GM03348 (cell line): ENCODE measurements at regions not wholly inside any gene's neighbourhood (a gene's known extent, or its start where the extent isn't known, plus 50 kb on each side); places are given as distances from the start of the nearest gene placed in this dataset.
"Not testable (repeated sequence)": the region's sequence is repeated elsewhere in the genome, so short reads cannot be mapped to it uniquely, and the experiment has no call there.

ENCODE experiments used
- DNase-seq: peaks from one replicate; pipeline ENCODE4 v3.0.0; 2012; ENCODE audit warnings: low spot score

DNA sequence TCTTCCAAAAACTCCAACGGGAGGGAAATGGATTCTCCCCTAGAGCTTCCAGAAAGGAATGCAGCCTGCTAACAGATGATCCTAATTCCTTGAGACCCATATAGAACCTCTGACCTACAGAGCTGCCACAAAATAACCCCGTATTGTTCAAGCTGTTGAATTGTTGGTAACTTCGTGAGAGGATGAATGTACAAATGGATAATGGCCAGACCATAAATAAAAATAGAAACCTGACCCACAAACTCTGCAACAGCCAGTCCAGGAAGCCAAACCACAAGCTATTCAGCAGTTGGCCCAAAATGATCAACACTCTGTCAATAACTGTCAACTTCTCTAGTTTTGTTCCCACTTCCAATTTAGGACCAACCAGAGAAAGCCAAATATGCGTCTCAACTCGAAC is 414.0 kb upstream of the ZNF717 start:
- no peak for DNase-seq

DNA sequence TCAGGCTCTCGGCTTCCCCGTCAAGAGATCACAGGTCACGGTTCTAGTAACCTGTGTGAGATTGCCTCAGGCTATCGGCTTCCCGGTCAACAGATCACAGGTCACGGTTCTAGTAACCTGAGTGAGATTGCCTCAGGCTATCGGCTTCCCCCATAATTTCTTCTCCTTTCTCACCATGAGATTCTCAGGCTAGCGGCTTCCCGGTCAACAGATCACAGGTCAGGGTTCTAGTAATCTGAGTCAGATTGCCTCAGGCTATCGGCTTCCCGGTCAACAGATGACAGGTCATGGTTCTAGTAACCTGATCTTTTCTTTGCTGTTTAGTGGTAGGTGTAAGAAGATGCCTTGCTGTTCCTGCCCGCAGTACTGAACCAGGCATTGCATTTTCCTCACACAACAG is 418.2 kb upstream of the ZNF717 start:
- no peak for DNase-seq

DNA sequence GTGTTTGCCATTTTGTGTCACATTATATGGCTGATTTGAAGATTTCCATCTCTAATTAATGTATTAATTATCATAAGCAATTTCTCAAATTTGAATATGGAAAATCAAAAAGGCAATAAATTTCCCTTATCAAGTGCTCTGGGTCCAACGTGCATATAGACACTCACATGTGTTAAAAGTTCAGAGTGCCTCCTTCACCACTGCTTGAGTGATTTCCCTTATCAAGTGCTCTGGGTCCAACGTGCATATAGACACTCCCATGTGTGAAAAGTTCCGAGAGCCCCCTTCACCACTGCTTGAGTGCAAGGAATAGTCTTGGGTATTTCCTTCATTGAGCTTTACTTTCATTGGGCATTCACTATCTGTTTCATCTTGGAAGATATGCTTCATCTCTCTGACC is 421.0 kb upstream of the ZNF717 start:
- no peak for DNase-seq

DNA sequence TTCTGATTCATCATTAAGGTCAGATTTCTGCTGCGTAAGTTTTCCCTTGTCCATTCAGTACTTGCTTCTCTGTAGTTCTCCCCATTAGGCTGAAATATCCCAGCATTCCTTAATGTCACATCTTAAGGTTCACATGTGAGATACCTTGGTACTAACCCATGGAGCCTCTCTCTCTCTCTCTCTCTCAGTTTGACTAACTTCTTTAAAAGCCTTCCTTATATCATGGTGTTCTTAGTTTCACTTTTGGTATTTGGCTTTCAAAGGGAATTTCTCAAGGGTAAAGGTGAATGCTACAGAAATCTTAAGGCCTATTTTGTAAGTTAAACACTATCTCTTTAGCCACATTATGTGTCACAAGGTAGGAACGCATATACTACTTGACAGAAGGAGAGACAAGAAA is 427.3 kb upstream of the ZNF717 start:
- DNase-seq = no peak

DNA sequence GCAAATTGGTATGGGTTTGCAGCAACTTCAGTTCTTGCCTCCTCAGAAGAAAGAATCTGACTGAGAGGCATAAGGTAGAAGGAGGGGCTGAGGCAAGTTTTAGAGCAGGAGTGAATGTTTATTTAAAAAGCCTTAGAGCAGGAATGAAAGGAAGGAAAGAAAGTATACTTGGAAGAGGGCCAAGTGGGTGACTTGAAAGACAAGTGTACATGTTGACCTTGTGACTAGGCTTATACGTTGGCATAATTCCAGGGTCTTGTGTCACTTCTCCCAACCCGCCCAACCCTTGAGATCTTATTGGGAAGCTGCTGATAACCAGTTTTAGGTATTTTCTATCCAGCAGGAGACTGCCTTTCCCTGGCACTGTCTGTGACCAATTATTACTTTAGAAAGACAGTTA is 436.9 kb upstream of the ZNF717 start:
- DNase-seq = no peak

DNA sequence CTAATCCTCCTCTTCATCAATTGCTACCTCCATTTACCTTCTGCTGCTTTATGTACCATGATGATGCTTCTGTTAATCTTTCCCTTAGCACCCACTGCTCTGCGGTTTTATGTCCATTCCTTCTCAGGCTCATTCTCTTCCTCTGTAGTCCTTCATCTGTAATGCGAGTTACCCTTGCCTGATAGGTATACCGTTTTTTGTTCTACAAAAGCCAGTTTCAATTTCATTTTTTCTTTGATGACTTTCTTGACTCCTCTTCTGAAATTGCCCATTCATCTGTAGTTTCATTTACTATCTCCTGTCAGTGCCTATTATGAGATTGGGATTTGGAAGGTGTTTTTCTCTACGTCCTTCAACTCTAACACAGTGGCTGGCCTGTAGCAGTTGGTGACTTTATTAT is 445.9 kb upstream of the ZNF717 start:
- DNase-seq = no peak

DNA sequence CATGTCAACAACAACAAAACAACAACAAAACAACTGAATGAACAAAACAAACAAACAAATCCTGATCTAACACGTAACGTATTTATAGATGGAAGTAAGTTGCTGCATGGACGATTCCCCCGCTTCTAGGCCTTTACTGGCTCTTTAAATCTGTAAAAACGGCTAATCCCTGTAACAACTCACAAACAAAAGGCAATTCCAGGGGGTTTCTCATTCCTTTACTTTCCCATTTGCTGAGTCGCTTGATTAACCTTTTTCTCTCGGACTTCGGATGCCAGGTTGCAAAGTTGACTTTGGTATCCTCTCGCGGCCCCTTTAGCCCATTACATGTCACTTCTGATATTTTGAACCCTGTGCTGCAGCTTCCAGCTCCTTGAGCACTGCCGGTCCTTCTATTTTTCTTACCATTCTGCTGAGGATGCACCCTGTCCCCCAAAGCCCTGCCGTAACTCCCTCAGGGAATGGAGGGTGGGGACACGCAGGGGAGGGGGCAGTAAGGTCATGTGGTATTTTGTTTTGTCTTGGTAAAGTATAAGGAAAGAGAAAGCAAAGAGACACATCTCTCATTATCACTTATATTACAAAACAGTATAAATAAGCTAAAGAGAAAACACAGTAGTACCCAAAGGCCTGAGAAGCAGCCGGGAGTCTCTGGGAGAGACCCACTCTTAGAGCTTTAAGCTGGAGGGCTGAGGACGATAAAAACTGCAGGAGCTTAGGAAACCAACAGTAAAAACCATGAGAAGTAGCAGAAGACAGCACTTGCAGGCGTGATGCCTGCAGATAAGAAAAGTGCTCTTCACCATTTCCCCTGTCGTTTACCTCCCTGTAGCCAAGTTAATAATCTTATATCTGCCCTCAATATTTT is 457.8 kb upstream of the ZNF717 start:
- DNase-seq = no peak

DNA sequence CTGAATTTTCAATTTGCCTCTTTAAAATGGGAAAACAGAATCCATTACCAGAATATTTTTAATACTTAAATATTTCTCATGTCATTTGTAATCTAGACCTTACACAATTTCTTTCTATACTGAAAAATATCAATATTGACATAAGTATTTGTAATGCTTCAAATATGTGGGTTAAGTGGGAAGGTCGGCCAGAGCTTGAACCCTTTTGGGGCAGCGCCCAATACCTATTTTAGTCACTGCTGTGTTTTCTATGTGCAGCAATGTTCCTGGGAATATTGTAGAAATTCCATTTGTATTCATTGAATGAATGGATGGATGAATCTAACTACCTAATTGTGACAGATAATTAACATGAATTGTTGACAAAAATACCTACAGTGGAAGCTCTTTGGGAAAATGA is 459.7 kb upstream of the ZNF717 start:
- no peak for DNase-seq

DNA sequence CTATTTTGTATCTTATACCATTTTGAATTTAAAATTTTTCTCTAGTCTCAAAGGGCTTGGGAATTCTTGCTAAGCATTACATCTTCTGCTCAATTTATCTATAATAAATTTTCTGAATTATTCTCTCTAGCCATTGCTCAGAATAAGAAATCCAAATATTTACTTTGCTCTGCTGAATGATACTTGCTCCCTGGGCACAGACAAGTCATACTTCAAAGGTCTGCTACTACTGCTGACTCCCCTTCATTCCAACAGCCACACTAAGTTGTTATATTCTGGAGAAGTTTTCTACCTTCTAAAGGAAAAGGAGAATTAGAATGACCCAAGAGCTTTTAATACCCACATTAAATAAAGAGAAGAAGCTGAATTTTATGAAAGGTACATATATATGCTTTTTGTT is 460.3 kb upstream of the ZNF717 start:
- no peak for DNase-seq

DNA sequence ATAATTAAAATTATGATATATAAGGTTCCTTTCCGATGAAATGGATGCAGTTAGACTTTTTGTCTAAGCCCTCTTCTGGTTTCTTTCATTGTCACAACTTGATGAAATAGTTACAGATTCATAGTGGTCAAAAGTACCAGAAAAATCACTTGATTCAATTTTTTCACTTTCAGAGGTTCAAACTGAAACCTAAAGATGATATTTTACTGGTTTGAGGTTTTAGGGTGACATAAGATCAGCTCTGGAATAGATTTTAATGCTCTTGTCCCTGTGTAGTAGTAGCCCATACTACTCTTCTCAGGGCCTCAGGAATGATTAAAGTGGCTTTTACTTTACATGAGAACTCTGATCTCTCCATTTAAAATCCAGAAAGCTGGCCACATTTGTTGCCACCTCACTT is 479.1 kb upstream of the ZNF717 start:
- no peak for DNase-seq

DNA sequence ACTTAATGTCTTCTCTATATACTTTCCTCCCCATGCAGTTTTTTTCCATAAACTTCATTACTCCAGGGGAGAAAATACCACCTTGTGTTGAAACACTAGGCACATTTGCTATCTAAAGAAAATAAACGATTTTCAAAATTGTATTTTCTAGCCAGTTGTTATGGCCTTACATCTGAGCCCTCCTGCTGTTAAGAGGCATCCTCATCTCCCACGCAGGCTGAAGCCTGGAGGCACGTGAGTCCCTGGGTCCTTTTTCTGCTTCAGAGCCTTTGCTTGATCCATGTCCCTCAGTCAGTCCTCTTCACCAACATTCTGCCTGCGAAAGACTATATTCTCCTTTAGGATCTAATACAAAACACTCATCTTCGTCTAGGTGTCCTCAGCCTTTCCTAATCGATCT is 479.6 kb upstream of the ZNF717 start:
- DNase-seq = no peak

DNA sequence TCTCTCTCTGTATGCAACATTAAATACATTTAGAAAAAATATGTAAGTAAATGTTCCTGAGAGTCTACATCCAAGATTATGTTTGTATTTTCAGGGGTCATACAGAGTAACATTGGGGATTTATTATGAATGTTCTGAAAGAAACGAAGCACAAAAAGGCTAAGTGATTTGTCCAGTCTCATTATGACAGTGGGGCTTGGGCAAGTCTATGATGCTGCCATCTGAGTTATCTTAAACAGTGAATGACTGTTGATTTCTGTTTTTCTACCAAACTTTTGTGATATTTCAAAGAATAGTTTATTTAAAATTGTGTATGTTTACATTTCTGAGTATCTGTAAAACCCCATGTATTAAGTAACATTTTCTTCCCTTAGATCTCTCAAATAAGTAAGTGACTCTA is 481.2 kb upstream of the ZNF717 start:
- DNase-seq = no peak

DNA sequence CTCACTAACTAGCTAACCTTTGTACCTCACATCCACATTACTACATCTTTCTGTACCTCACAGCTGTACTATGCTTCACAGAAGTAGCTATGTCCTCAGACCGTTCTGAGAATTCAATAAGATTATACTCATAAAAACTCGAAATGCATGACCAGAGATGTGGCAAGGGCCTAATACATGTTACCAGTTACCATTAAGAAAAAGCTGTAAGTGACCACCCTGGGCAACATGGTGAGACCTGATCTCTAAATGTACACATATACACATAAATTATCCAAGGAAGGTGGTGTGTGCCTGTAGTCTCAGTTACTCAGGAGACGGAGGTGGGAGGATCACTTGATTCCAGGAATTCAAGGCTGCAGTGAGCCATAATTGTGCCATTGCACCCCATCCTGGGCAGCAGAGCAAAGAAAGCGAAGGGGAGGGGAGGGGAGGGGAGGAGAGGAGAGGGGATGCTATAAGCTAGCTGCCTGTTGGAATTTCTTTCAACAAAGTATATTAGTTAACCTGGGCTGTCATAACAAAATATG is 482.6 kb upstream of the ZNF717 start:
- no peak for DNase-seq

DNA sequence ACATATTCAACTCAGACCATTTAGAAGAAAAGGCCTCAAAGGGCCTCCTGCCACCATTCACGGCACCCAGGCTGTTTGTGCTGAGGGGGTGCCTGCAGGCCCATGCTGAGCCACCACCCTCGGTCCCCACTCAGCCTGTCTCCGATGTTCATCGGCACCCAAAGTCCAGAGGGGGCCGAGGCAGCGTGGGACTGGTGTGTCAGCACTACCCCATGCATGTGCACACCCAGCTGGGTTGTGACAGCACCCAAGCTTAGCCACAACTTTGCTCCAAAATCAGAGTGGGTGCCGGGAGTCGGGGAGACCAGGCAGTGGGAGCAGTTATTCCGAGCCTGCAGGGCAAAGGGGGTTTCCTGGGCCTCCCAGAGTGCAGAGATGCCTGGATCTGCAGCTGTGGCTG is 508.5 kb upstream of the ZNF717 start:
- DNase-seq = no peak

DNA sequence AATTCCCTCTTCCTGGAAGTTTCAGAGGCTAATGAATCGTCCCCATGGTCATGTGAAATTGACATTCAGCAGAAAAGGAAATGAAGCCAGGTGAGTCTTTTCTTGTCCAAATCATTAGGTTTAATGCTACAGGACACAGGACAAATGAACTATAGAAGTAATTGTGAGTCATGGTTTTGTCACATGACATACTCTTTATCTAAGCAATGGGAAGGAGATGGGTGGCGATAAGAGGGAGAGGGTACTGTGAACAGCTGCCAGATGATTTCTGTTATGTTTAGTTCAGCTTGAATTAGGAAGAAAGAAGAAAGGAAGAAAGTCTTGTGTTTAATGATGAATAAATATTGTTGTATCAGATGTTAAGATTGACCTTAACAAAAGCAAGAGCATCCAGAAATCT is 515.4 kb upstream of the ZNF717 start:
- no peak for DNase-seq

DNA sequence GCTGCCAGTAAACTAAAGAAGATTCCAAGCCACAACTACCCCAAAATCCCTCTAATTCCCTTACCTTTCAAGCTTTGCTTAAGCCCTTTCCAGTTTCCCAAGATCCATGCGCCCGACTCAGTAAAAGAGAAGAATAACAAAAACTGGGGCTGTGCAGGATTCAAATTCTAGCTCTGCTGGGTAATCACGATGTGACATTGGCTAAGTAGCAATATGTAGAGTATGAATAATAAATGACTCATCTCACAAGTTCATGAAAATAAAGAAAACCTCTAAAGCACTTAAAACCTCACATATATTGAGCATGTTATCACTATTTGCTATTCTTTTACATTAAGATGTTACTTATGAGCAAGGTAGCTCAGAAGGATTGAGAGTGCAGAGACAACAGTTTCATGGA is 522.2 kb upstream of the ZNF717 start:
- DNase-seq = no peak

DNA sequence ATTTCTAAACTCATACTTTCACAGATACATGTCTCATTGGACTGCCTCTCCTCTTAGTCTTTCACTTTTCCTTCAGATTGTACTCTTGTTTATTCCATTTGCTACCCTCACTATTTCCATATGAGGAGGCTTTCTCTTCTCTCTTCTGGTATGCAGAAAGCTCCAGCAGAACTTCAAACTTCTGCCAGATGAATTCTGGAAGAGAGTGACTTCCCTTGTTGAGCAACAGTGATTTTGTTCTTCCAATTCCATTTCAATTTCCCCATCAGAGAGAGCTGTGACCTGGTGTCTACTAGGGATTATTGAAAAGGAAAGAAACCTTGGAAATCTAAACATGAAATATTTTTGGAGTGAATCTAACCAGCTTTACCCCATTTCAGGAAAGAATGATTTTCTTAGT is 523.2 kb upstream of the ZNF717 start:
- no peak for DNase-seq

DNA sequence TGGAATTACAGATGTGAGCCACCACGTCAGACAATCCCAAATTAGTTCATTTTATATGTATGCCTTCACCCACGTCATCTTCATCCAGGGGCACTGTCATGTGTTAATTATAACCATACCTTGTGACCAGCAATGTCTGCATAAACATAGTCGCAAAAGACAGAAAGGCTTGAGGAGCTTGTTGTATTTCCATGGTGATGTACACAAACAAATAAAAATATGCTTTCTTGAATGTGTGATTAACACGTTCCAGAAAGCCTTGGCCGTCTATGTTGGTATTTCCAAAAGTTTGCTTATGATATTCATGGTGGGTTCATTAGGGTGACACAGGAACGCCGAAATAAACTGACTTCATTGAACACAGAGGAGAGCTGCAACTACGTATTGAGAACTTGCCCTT is 524.7 kb upstream of the ZNF717 start:
- no peak for DNase-seq

DNA sequence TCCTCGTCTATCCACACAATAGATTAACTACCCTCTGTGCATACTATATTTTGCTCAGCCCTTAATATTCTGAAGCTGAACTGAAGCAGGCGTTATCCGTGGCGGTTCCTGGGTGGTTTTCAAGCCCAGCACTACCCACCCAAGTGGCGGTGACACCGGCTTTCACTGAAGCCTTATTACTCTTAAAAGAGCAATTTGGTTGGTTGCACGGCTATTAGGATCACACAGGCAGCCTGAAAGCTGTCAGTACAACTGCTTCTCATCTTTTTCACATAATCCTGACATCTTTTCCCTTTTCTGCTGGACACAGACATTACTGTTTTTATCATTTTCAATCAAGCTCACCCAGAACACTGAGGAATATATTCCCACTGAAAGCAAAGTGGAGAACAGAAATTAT is 525.3 kb upstream of the ZNF717 start:
- no peak for DNase-seq

DNA sequence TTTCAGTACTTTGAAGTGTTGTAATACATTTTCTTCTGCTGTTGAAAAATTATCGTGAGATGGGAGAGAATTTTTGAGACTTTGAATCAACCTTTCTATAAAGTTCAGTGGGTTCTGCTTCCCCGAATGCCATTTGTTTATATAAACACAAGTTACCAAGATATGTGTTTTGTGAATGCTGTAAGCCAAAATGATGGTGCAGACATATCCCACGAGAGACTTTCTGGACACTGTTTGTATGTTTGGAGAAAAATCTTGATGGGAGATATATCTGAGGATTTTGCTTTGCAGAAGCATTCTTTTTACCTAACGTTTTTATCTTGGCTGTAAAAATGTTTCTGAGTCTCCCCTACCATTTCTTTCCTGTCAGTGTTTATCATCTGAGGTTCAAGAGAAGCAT is 526.6 kb upstream of the ZNF717 start:
- DNase-seq = no peak

DNA sequence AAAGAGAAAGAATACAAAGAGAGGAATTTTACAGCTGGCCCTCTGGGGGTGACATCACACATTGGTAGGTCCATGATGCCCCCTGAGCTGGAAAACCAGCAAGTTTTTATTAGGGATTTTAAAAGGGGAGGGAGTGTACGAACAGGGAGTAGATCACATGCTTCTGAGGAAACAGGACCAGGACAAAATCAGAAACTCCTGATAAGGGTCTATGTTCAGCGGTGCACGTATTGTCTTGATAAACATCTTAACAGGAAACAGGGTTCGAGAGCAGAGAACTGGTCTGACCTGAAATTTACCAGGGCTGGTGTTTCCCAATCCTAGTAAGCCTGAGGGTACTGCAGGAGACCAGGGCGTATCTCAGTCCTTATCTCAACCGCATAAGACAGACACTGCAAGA is 530.6 kb upstream of the ZNF717 start:
- DNase-seq = not testable (repeated sequence)

DNA sequence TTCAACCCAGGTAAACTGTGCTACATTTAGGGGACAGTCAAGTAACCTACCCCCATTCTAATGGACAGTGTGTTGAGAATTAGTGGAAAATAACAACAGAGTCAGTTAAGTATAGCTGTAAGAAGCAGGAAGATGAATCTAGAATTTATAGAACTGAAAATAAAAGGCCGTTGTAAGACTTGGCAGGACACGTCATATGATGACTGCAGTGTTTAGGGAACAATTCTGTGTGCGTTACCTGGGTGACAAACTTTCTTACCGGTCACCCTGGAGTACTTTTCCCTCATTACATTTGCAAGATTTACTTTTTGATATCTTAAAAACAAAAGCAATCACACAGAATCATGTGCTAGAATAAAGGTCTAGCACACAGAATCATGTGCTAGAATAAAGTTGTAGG is 536.3 kb upstream of the ZNF717 start:
- no peak for DNase-seq

DNA sequence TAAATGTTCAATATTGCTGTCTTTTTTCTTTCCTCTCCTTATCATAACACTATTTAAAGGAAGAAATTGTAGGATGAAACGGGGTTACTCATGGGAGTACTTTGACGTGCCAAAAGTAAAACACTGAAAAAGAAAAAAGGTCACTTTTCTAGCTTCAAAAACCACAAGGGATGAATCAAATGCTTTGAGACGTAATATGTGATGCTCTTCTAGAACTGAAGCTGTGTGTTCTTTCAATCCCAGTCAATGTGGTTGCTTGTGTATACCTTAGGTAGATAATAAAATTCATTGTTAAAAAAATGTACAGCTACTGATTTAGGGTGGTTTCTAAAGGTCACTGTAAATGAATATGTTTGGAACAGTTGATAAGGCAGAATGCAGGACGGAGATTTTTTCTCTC is 538.8 kb upstream of the ZNF717 start:
- DNase-seq = no peak

DNA sequence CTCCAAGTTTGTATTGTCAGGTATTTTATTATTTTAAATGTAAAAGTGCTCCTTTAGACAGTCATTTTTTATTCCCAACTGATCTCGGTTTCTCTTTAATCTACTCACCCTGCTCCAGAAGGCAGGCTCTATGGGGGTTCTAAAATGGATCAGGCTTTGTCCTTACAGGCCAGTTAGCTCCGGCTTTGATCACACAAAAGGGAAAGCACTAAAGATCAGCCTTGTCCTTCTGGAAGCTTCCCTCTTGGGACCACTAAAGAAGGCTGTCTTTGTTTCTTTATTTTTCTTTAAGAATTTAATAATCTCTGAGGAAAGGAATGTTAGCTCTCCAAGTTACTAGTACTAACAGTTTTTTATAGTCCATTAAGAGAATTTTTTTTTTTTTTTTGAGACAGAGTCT is 560.5 kb upstream of the ZNF717 start:
- DNase-seq = no peak
